ENCODE measurements at regions not wholly inside any gene's neighbourhood (a gene's known extent, or its start where the extent isn't known, plus 50 kb on each side); places are given as distances from the start of the nearest gene placed in this dataset.

GRCh38 chr13:81596224-81596753, 1255.4 kb upstream of the SPRY2 start:
- TF ChIP-seq CTCF (IDR thresholded peaks at IDR 0.05) = no peak
- no peak for TF ChIP-seq POLR2A (IDR thresholded peaks at IDR 0.05)
